ENCODE measurements at regions not wholly inside any gene's neighbourhood (a gene's known extent, or its start where the extent isn't known, plus 50 kb on each side); places are given as distances from the start of the nearest gene placed in this dataset.

GRCh38 chr1:30388386-30388785 lies 335.0 kb downstream of the MATN1 start:
- H4K20me1 ChIP-seq (ENCODE audit: control insufficient read depth, insufficient read depth, low read depth, low read length), result no peaks in the 10 kb centered on the region
- no peak overlapping the region for H3K27ac ChIP-seq (ENCODE audit: low read depth, low read length)
- H3K27me3 ChIP-seq (ENCODE audit: control insufficient read depth, low read length), result 0 out of 2 replicates have a peak, but pooled peaks cover 7% of the 10 kb centered on the region
- H3K4me1 ChIP-seq (ENCODE audit: control insufficient read depth, low read length), result no peaks in the 10 kb centered on the region
- no peaks in the 10 kb centered on the region for H3K79me2 ChIP-seq (ENCODE audit: control insufficient read depth, low read length)
- no peaks in the 10 kb centered on the region for H3K36me3 ChIP-seq (ENCODE audit: control insufficient read depth, low read length)
- H3F3A ChIP-seq (ENCODE audit: control insufficient read depth, insufficient read depth), result no peaks in the 10 kb centered on the region
- H3K9me3 ChIP-seq (ENCODE audit: control insufficient read depth, insufficient read depth, low read length), result no peaks in the 10 kb centered on the region
- H3K9me2 ChIP-seq (replicated peaks; ENCODE audit: control insufficient read depth, low read length), result no peaks in the 10 kb centered on the region
- H3K4me3 ChIP-seq (ENCODE audit: low read length), result no peak overlapping the region
- H3K4me2 ChIP-seq (ENCODE audit: low read length), result no peak overlapping the region
- TF ChIP-seq EZH2phosphoT487 (IDR thresholded peaks at IDR 0.05; ENCODE audit: borderline replicate concordance, low read length) (no peak), CTCF (IDR thresholded peaks at IDR 0.05; ENCODE audit: low read depth, low read length, poor library complexity, severe bottlenecking) (no peak)

GRCh38 chr1:30386156-30386926 lies 337.0 kb downstream of the MATN1 start:
- TF ChIP-seq CTCF (IDR thresholded peaks at IDR 0.05; ENCODE audit: low read depth, low read length, poor library complexity, severe bottlenecking) (no peak), EZH2phosphoT487 (IDR thresholded peaks at IDR 0.05; ENCODE audit: borderline replicate concordance, low read length) (no peak)
- Histone ChIP-seq H3K27me3 (ENCODE audit: control insufficient read depth, low read length) (0 out of 2 replicates have a peak, but pooled peaks cover 5% of the 10 kb centered on the region), H3K9me2 (replicated peaks; ENCODE audit: control insufficient read depth, low read length) (no peaks in the 10 kb centered on the region), H3K4me3 (ENCODE audit: low read length) (no peak overlapping the region), H3K4me2 (ENCODE audit: low read length) (no peak overlapping the region), H3K9me3 (ENCODE audit: control insufficient read depth, insufficient read depth, low read length) (no peaks in the 10 kb centered on the region), H4K20me1 (ENCODE audit: control insufficient read depth, insufficient read depth, low read depth, low read length) (no peaks in the 10 kb centered on the region), H3K27ac (ENCODE audit: low read depth, low read length) (no peak overlapping the region), H3F3A (ENCODE audit: control insufficient read depth, insufficient read depth) (no peaks in the 10 kb centered on the region), H3K36me3 (ENCODE audit: control insufficient read depth, low read length) (no peaks in the 10 kb centered on the region), H3K79me2 (ENCODE audit: control insufficient read depth, low read length) (no peaks in the 10 kb centered on the region), H3K4me1 (ENCODE audit: control insufficient read depth, low read length) (no peaks in the 10 kb centered on the region)

- Histone ChIP-seq H3F3A (ENCODE audit: control insufficient read depth, insufficient read depth) (no peaks in the 10 kb centered on the region), H3K4me1 (ENCODE audit: control insufficient read depth, low read length) (no peaks in the 10 kb centered on the region), H3K36me3 (ENCODE audit: control insufficient read depth, low read length) (no peaks in the 10 kb centered on the region), H3K79me2 (ENCODE audit: control insufficient read depth, low read length) (no peaks in the 10 kb centered on the region), H3K9me2 (replicated peaks; ENCODE audit: control insufficient read depth, low read length) (no peaks in the 10 kb centered on the region), H3K27ac (ENCODE audit: low read depth, low read length) (no peak overlapping the region), H3K27me3 (ENCODE audit: control insufficient read depth, low read length) (no peaks in the 10 kb centered on the region), H3K9me3 (ENCODE audit: control insufficient read depth, insufficient read depth, low read length) (no peaks in the 10 kb centered on the region), H4K20me1 (ENCODE audit: control insufficient read depth, insufficient read depth, low read depth, low read length) (no peaks in the 10 kb centered on the region), H3K4me3 (ENCODE audit: low read length) (no peak overlapping the region), H3K4me2 (ENCODE audit: low read length) (no peak overlapping the region)
- TF ChIP-seq EZH2phosphoT487 (IDR thresholded peaks at IDR 0.05; ENCODE audit: borderline replicate concordance, low read length) (no peak), CTCF (IDR thresholded peaks at IDR 0.05; ENCODE audit: low read depth, low read length, poor library complexity, severe bottlenecking) (no peak)
These were observed 338.0 kb downstream of the MATN1 start for GRCh38 chr1:30385246-30385995.
